SK-N-MC (cell line): ENCODE measurements at regions not wholly inside any gene's neighbourhood (a gene's known extent, or its start where the extent isn't known, plus 50 kb on each side); places are given as distances from the start of the nearest gene placed in this dataset.

Experiments
- EZH2 ChIP-seq: fragments of 200-600 bp; sonication (generic); IDR thresholded peaks from one replicate; pipeline ENCODE4 v1.6.1; 2017; ENCODE audit warnings: antibody characterized with exemption
- POLR2AphosphoS5 ChIP-seq: IDR thresholded peaks from 2 replicates; pipeline ENCODE4 v1.6.1; 2012; ENCODE audit warnings: mild to moderate bottlenecking, low read depth, low read length, borderline replicate concordance

DNA sequence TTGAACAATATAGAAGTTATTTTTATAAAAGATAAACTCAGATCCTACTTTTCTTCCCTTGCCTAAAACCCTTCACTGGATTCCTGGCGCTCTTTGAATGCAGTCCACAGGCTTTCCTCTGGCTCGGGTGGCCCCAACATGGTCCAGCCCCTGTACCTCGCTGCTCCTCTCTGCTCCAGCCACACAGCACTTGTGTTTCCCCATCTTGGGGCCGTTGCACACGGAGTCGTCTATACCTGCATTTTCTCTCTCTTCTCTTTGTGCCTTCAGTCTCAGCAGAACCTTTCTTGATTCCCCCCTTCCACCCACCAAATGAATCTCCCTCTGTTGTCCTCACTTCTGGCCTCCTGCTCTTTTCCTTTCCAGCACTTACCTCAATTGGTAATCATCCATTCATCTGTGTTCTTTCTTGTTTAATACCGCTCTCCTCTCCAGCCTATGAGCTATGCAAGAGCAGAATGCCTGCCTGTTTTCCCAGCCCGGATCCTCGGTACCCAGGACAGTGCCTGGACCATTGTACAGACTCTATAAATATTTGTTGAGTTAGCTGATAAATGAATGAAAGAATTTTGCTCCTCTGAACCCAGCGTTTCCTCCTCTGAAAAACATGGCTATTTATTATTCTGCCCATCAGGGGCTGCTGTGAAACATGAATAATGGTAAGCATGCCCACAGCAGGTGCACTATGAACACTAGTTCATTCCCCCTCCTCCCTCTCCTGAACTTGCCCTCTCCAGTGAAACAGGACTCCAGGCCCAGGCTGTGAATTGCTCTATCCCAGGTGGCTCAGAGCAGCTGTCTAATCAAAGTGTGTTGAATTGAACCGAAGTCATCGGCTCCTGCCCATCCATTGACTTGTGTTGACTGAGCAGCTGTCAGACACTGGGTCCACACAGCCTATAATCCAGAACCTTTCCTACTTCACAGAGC lies 266.9 kb downstream of the PTPRU start:
- TF ChIP-seq EZH2 (no peak), POLR2AphosphoS5 (no peak)
